Thyroid gland (tissue), 4 donors: ENCODE measurements at regions not wholly inside any gene's neighbourhood (a gene's known extent, or its start where the extent isn't known, plus 50 kb on each side); places are given as distances from the start of the nearest gene placed in this dataset.

ENCODE experiments used
- POLR2A ChIP-seq, 2 donors: fragments of 450-650 bp; IDR thresholded peaks; one replicate each; pipeline ENCODE4 v1.6.1; 2017; ENCODE audit warnings: antibody characterized with exemption in 2 of 2, mild to moderate bottlenecking in 2 of 2, moderate library complexity in 1 of 2
- TF ChIP-seq, protein P1 (sequence below), 6 experiments: fragments of 200-600 bp in 3 of 6; fragments of 450-650 bp in 3 of 6; sonication (generic) in 3 of 6; IDR thresholded peaks; one replicate each; pipeline ENCODE4 v1.5.1; 2016 to 2019; ENCODE audit warnings: antibody characterized with exemption in 6 of 6, mild to moderate bottlenecking in 2 of 6, inconsistent platforms in 1 of 6, moderate library complexity in 1 of 6

DNA sequence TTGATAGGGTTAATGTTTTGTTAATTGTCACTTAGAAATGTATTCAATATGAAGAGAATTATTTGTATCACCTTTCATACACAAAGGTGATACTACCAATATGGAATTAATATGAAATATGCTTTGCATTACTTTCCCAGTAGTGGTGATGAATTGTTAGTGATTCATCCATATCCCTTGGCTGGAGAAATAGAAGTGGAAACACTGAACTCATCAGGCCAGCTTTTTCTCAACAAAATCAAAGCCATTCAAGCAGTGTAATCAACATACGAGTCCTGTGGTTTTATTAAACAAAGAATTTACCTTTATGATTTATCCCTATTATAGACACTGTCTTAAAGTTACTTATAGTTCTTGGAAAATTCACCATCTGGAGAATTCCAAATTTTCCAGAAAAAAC is 264.0 kb upstream of the MEF2C start:
- TF ChIP-seq POLR2A (IDR thresholded peaks at IDR 0.05), result no peak
- TF ChIP-seq, protein P1, sequence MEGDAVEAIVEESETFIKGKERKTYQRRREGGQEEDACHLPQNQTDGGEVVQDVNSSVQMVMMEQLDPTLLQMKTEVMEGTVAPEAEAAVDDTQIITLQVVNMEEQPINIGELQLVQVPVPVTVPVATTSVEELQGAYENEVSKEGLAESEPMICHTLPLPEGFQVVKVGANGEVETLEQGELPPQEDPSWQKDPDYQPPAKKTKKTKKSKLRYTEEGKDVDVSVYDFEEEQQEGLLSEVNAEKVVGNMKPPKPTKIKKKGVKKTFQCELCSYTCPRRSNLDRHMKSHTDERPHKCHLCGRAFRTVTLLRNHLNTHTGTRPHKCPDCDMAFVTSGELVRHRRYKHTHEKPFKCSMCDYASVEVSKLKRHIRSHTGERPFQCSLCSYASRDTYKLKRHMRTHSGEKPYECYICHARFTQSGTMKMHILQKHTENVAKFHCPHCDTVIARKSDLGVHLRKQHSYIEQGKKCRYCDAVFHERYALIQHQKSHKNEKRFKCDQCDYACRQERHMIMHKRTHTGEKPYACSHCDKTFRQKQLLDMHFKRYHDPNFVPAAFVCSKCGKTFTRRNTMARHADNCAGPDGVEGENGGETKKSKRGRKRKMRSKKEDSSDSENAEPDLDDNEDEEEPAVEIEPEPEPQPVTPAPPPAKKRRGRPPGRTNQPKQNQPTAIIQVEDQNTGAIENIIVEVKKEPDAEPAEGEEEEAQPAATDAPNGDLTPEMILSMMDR (IDR thresholded peaks at IDR 0.05), result no peak
